HG02870 (cell line): ENCODE measurements at regions not wholly inside any gene's neighbourhood (a gene's known extent, or its start where the extent isn't known, plus 50 kb on each side); places are given as distances from the start of the nearest gene placed in this dataset.

Experiments used
- ATAC-seq: cut with Tn5 transposase; IDR thresholded peaks from one replicate; pipeline ENCODE4 v1.9.1; 2021; ENCODE audit warnings: mild to moderate bottlenecking, moderate library complexity; ENCODE audit not compliant: unreplicated experiment

DNA sequence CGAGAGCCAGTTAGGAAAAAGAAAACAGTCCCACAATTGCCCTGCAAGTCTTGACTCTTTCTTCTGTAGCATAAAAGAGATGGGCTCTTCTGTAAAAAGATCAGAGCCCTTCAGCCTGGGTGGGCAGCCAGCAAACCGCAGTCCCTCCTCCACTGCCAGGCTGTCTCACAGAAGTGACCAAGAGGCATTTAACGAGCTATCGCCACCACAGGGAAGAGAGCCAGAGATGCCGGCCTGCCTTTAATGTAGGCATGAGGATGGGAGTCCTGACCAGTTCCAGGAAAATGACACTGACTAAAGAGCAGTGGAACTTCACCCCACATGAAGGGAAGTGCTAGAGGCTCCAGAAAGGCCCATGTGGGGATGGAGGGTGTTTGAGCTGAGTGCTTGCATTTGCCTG, 264.6 kb downstream of the NDUFS4 start:
- ATAC-seq = no peak

- ATAC-seq = no peak
These were observed 265.5 kb downstream of the NDUFS4 start for GRCh38 chr5:53825926-53826325.

GRCh38 chr5:53826504-53826903, 266.1 kb downstream of the NDUFS4 start:
- ATAC-seq = no peak

- ATAC-seq = no peak
These were observed 266.8 kb downstream of the NDUFS4 start for GRCh38 chr5:53827211-53827651.

DNA sequence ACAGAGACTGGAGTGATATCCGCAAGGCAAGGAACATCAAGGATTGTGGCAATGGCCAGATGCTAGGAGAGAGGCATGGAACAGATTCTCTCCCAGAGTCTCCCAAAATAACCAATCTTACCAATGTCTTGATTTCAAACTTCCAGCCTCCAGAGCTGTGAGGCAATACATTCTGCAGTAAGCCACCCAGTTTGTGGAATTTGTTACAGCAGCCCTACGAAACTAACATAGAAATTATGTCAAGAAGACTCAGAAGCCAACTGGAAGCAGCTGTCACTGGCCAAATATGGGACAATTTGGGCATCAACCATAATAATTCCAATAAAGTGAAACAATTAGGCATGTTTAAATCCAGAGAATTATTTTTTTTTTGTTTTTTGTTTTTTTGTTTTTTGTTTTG, 271.1 kb downstream of the NDUFS4 start:
- no peak for ATAC-seq
